Bronchial epithelial cell (primary cell): ENCODE measurements at regions not wholly inside any gene's neighbourhood (a gene's known extent, or its start where the extent isn't known, plus 50 kb on each side); places are given as distances from the start of the nearest gene placed in this dataset.

Source experiments
- DNase-seq: peaks from one replicate; pipeline ENCODE4 v3.0.0-alpha.2; 2010; ENCODE audit warnings: low read depth
- FAIRE-seq: peaks from 2 replicates; lab custom pipeline; 2011; peaks lifted over from hg19 to GRCh38; lab: Jason Lieb, UNC
- H3K27me3 ChIP-seq: 2 replicates; pipeline ENCODE4 v1.5.1; 2011; ENCODE audit warnings: low read length; ENCODE audit not compliant: control insufficient read depth, insufficient read depth
- H3K36me3 ChIP-seq: 2 replicates; pipeline ENCODE4 v1.5.1; 2011; ENCODE audit warnings: low read length; ENCODE audit not compliant: control insufficient read depth, insufficient read depth
- H3K4me3 ChIP-seq: 2 replicates; pipeline ENCODE4 v1.5.1; 2011; ENCODE audit warnings: mild to moderate bottlenecking, low read depth, low read length, control low read depth
- CTCF ChIP-seq: IDR thresholded peaks from 2 replicates; pipeline ENCODE4 v1.5.1; 2011; ENCODE audit warnings: mild to moderate bottlenecking, moderate library complexity, low read length, control low read depth, inconsistent platforms; ENCODE audit not compliant: insufficient read depth, severe bottlenecking

- Histone ChIP-seq H3K27me3 (no peaks in the 10 kb centered on the region), H3K36me3 (no peaks in the 10 kb centered on the region), H3K4me3 (no peak overlapping the region)
- DNase-seq = no peak
- TF ChIP-seq CTCF = no peak
- FAIRE-seq = no peak
These were observed 368.7 kb upstream of the RUNX1 start for GRCh38 chr21:35417762-35418161.

- no peak for FAIRE-seq
- Histone ChIP-seq H3K27me3 (no peaks in the 10 kb centered on the region), H3K36me3 (no peaks in the 10 kb centered on the region), H3K4me3 (no peak overlapping the region)
- DNase-seq = no peak
- no peak for TF ChIP-seq CTCF
These were observed 367.9 kb upstream of the RUNX1 start for GRCh38 chr21:35416866-35417489.

GRCh38 chr21:35414507-35415139 is 365.5 kb upstream of the RUNX1 start:
- DNase-seq (no peak), FAIRE-seq (no peak)
- Histone ChIP-seq H3K27me3 (no peaks in the 10 kb centered on the region), H3K36me3 (no peaks in the 10 kb centered on the region), H3K4me3 (no peak overlapping the region)
- no peak for TF ChIP-seq CTCF

- no peak overlapping the region for H3K4me3 ChIP-seq
- no peaks in the 10 kb centered on the region for H3K36me3 ChIP-seq
- FAIRE-seq (no peak), DNase-seq (no peak)
- no peak for TF ChIP-seq CTCF
- no peaks in the 10 kb centered on the region for H3K27me3 ChIP-seq
These were observed 365.0 kb upstream of the RUNX1 start for GRCh38 chr21:35414056-35414455.

- DNase-seq = no peak
- Histone ChIP-seq H3K4me3 (no peak overlapping the region), H3K36me3 (no peaks in the 10 kb centered on the region), H3K27me3 (no peaks in the 10 kb centered on the region)
- FAIRE-seq = no peak
- TF ChIP-seq CTCF = no peak
These were observed 363.1 kb upstream of the RUNX1 start for GRCh38 chr21:35412231-35412630.
